NT2/D1 (cell line): ENCODE measurements at regions not wholly inside any gene's neighbourhood (a gene's known extent, or its start where the extent isn't known, plus 50 kb on each side); places are given as distances from the start of the nearest gene placed in this dataset.

ENCODE experiments used
- DNase-seq: peaks from one replicate; pipeline ENCODE4 v3.0.0-alpha.2; 2011; ENCODE audit warnings: low read depth, low spot score
- H3K27me3 ChIP-seq: 2 replicates; pipeline ENCODE4 v1.6.0; 2011; ENCODE audit warnings: mild to moderate bottlenecking; ENCODE audit not compliant: insufficient read length, insufficient read depth
- H3K36me3 ChIP-seq: 2 replicates; pipeline ENCODE4 v1.6.1; 2011; ENCODE audit warnings: mild to moderate bottlenecking, low read length, mixed read lengths; ENCODE audit not compliant: insufficient read depth, insufficient read length
- H3K4me1 ChIP-seq: 2 replicates; pipeline ENCODE4 v1.5.1; 2011; ENCODE audit not compliant: insufficient read depth, insufficient read length
- H3K4me3 ChIP-seq: 2 replicates; pipeline ENCODE4 v1.5.1; 2011; ENCODE audit warnings: low read depth; ENCODE audit not compliant: insufficient read length
- H3K9ac ChIP-seq: 2 replicates; pipeline ENCODE4 v1.6.0; 2011; ENCODE audit warnings: low read depth; ENCODE audit not compliant: insufficient read length
- H3K9me3 ChIP-seq: 2 replicates; pipeline ENCODE4 v1.5.1; 2011; ENCODE audit warnings: mild to moderate bottlenecking, low read length; ENCODE audit not compliant: insufficient read depth
- SUZ12 ChIP-seq: IDR thresholded peaks from 2 replicates; pipeline ENCODE4 v1.6.1; 2011; ENCODE audit not compliant: insufficient read length, insufficient read depth; ENCODE audit errors: extremely low read depth
- YY1 ChIP-seq: IDR thresholded peaks from 2 replicates; pipeline ENCODE4 v1.6.1; 2011; ENCODE audit not compliant: insufficient read length, insufficient read depth
- ZNF274 ChIP-seq: IDR thresholded peaks from 2 replicates; pipeline ENCODE4 v1.6.1; 2011; ENCODE audit warnings: mild to moderate bottlenecking, low read depth, low read length

GRCh38 chr21:35265170-35265877 is 216.2 kb upstream of the RUNX1 start:
- TF ChIP-seq ZNF274 = no peak
- TF ChIP-seq SUZ12 = no peak
- TF ChIP-seq YY1 = no peak
- Histone ChIP-seq H3K9ac (no peak overlapping the region), H3K4me3 (no peak overlapping the region), H3K27me3 (no peaks in the 10 kb centered on the region), H3K36me3 (no peaks in the 10 kb centered on the region), H3K9me3 (no peaks in the 10 kb centered on the region), H3K4me1 (peaks cover 2% of the 10 kb centered on the region)
- DNase-seq = no peak

GRCh38 chr21:35259457-35259856 is 210.4 kb upstream of the RUNX1 start:
- no peaks in the 10 kb centered on the region for H3K27me3 ChIP-seq
- no peak for TF ChIP-seq ZNF274
- no peak for TF ChIP-seq SUZ12
- no peak for TF ChIP-seq YY1
- no peak for DNase-seq
- no peaks in the 10 kb centered on the region for H3K9me3 ChIP-seq
- H3K36me3 ChIP-seq = no peaks in the 10 kb centered on the region
- H3K4me3 ChIP-seq = no peak overlapping the region
- H3K9ac ChIP-seq = no peak overlapping the region
- H3K4me1 ChIP-seq = peaks cover 4% of the 10 kb centered on the region

DNA sequence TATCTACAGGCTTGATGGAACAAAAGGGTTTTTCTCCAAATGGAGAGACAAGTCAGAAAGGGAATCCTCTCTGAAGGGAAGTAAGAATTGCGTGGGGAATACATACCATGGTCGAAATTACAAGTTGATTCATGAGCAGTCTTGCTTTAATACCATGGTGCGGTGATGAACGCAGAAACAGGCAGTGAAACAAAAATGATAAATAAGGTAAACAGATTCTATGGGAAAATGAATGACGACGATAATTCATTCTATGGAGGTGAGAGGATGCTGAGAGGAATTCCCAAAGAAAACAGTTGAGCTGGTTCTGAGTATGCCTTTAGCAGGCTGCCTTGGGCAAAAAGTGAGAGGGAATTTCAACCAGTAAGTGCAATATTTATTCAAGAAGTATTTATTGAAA is 209.4 kb upstream of the RUNX1 start:
- Histone ChIP-seq H3K36me3 (no peaks in the 10 kb centered on the region), H3K9ac (no peak overlapping the region), H3K27me3 (no peaks in the 10 kb centered on the region), H3K9me3 (no peaks in the 10 kb centered on the region), H3K4me3 (no peak overlapping the region), H3K4me1 (peaks cover 4% of the 10 kb centered on the region)
- TF ChIP-seq SUZ12 (no peak), YY1 (no peak), ZNF274 (no peak)
- DNase-seq = no peak

DNA sequence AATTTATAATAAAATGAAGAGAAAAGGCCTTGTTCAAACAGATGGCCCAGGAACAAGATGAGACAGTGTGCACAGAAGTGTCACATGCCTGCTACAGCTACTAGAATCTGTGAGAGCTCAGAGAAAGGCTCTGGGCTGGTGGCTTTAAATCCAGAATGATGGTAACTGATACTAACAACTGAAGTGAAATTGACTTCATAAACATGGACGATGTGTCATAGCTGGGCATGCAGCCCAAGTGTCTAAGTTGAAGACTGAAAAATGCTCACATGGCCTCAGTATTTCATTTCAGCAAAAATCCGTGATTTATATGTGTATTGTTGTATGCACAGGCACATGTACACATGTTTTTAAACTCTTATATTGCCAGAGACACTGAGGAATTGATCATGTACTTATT is 208.3 kb upstream of the RUNX1 start:
- Histone ChIP-seq H3K9ac (no peak overlapping the region), H3K36me3 (no peaks in the 10 kb centered on the region), H3K4me1 (peaks cover 4% of the 10 kb centered on the region), H3K9me3 (no peaks in the 10 kb centered on the region), H3K4me3 (no peak overlapping the region), H3K27me3 (no peaks in the 10 kb centered on the region)
- DNase-seq = no peak
- no peak for TF ChIP-seq SUZ12
- TF ChIP-seq ZNF274 = no peak
- no peak for TF ChIP-seq YY1

- no peak for TF ChIP-seq SUZ12
- TF ChIP-seq YY1 = no peak
- no peak for TF ChIP-seq ZNF274
- no peaks in the 10 kb centered on the region for H3K36me3 ChIP-seq
- H3K4me3 ChIP-seq = no peak overlapping the region
- H3K9me3 ChIP-seq = no peaks in the 10 kb centered on the region
- DNase-seq = no peak
- peaks cover 4% of the 10 kb centered on the region for H3K4me1 ChIP-seq
- no peak overlapping the region for H3K9ac ChIP-seq
- no peaks in the 10 kb centered on the region for H3K27me3 ChIP-seq
These were observed 207.4 kb upstream of the RUNX1 start for GRCh38 chr21:35256468-35256988.

GRCh38 chr21:35254765-35255138 is 205.7 kb upstream of the RUNX1 start:
- DNase-seq = no peak
- no peak overlapping the region for H3K9ac ChIP-seq
- no peak overlapping the region for H3K4me3 ChIP-seq
- H3K9me3 ChIP-seq = peaks cover 14% of the 10 kb centered on the region; the same call in 1 of the 2 replicates
- peaks cover 4% of the 10 kb centered on the region for H3K4me1 ChIP-seq
- no peaks in the 10 kb centered on the region for H3K36me3 ChIP-seq
- H3K27me3 ChIP-seq = no peaks in the 10 kb centered on the region
- no peak for TF ChIP-seq YY1
- TF ChIP-seq ZNF274 = no peak
- TF ChIP-seq SUZ12 = no peak

DNA sequence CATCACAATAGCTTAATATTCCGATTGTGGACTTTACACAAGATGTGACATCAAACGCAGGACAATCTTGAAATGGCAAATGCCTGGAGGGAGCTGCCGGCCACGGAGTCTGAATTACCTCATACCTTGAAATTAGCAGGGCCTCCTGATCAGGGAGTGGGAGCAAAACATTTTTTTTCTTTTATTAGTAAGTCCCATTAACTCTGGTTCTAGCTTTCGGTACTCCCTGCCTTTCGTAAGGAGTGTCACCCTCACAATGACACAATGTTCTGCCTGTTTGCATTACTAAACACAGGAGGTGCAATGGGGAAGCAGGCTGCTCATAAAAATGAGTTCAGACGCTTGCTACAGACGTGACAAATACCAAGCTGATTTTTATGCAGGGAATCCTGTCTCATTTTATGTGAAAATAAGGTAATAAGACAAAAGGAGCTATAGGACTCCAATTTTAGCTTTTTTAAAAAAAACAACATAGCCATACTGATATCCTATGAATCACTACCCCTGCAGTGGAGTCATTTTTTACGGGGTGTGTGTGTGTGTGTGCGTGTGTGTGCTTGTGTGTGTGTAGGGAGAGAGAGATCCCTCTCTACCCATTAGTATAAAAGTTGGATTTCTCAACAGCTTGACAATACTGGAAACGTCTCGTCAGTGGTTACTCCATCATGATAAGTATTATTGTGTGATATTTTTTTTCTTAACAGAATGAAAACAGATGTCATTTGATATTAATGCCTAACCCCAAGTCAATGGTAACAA is 205.1 kb upstream of the RUNX1 start:
- Histone ChIP-seq H3K4me1 (peaks cover 4% of the 10 kb centered on the region), H3K27me3 (no peaks in the 10 kb centered on the region), H3K36me3 (no peaks in the 10 kb centered on the region), H3K4me3 (no peak overlapping the region), H3K9ac (no peak overlapping the region), H3K9me3 (peaks cover 17% of the 10 kb centered on the region; the same call in 1 of the 2 replicates)
- DNase-seq = no peak
- TF ChIP-seq SUZ12 (no peak), YY1 (no peak), ZNF274 (no peak)
